ENCODE measurements at regions not wholly inside any gene's neighbourhood (a gene's known extent, or its start where the extent isn't known, plus 50 kb on each side); places are given as distances from the start of the nearest gene placed in this dataset.

DNA sequence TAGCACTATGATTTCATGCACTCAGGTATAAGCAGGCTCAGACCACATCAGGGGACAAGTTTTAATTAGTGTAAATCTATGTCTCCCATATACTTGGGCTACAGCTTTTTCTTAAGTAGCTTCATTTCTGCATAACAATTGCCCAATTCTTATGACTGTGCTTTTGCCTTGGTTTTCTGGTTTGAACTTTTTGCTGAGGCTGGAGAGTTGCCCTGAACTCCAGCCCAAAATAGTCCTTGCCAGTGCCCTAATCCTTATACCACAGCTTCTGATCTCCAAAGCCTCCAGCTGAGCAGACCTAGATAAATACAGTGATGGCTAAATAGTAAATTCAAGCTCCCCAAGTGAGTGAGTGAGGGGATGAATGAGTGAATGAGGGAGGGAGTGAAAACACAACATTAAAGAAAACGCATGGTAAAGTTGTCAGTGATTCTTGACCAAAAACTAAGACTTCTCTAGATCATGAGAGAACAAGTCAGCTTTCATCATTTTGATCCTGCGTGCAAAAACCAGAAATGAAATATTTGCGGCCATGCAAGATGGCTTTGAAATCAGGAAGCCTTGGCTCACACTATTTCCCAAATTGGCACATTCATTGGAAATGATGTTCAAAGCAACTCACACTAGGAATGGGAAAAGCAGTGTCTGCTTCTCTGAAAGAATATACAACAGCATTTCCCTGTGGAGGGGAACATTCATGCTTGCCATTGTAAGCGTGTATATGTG lies 437.1 kb upstream of the CTSO start:
- TF ChIP-seq CTCF (IDR thresholded peaks at IDR 0.05) (no peak), ZFX (IDR thresholded peaks at IDR 0.05; ENCODE audit: borderline replicate concordance) (no peak)

Data from 22Rv1 (cell line).